ENCODE measurements at regions not wholly inside any gene's neighbourhood (a gene's known extent, or its start where the extent isn't known, plus 50 kb on each side); places are given as distances from the start of the nearest gene placed in this dataset.

- no peak for DNase-seq (ENCODE audit: low read depth)
Observed at GRCh38 chr11:112539741-112540140, 279.1 kb upstream of the PLET1 start.

DNA sequence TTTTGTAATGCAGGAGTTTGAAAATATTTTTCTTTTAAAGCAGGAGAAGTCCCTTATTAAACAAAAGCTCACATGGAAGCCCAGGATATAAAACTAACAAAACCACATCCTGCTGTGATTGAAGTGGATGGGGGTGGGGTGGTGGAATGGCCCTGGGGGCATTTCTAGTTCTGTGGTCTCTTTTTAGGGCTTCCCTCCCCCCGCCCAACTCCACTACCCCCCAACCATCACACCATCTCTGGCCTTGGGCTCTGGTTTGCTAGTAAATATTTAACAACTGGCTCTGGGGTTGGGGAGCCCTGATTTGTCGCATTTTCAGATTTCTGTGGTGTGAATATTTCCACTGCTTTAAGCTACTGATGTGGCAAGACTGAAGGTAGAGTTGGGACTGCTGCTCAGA lies 279.6 kb upstream of the PLET1 start:
- no peak for DNase-seq (ENCODE audit: low read depth)

- DNase-seq (ENCODE audit: low read depth) = no peak
Observed at GRCh38 chr11:112541140-112542046, 280.7 kb upstream of the PLET1 start.

DNA sequence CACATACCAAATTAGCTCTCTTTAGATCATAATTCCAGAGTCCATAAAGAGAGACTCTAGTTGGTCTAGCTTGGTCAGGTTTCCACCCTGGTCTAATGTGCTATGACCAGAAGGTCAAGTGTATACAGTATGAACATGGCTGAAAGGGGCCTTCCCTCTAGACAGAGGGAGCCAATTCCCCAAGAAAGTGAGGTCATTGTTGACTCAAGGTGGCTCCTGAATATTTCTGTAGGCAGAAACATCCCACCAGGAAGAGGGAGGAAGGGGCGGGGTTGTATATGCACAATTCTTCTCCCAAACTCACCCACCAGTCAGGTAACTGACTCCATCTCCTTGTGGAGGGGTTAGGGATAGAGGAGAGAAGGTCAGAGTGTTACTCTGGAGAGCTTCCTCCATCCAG lies 281.8 kb upstream of the PLET1 start:
- DNase-seq (ENCODE audit: low read depth) = no peak

GRCh38 chr11:112543390-112543789 lies 282.7 kb upstream of the PLET1 start:
- no peak for DNase-seq (ENCODE audit: low read depth)

- no peak for DNase-seq (ENCODE audit: low read depth)
Observed at GRCh38 chr11:112548641-112549040, 288.0 kb upstream of the PLET1 start.

DNA sequence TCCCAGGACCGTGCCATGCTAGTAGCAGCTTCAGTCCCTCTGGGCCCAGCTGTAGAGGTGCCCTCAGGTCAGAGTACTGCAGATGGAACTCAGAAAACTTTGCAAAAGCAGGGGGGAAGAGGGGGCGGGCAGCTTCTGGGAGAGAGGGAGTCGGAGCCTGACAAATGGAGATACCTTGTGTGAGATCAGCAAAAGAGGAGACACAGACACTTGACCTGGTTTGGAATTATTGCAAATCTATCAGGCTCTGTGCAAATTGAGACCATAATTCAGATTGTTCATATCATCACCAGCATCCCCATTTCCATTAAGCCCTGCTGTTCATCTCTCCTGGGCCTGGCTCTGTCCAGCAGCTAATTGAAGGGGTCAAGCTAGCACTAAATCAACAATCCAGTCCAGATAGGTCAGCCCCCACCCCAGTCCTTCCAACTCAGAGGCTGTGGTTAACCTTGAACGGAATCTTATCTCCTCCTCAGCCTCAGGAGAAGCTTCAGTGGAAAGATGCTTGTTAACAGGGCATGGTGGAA lies 292.6 kb upstream of the PLET1 start:
- DNase-seq (ENCODE audit: low read depth) = no peak

DNA sequence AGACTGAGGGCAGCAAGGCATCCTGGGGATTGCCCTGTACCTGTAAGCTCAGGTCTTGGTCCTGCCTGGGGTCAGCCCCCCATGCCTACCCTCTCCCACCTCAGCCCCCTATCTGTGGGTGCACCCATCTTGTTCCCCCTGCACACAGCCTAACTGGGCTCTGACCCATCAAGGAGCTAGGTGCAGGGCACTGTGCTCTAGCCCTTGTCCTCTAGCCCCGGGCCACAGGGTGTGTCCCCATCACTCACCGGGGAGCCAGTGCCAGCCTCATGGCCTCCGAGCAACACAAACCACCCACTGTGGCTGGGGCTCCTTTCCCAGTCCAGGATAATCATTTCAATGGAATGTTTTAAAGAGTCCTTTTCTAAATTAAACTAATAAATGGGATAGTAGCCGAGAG lies 293.9 kb upstream of the PLET1 start:
- no peak for DNase-seq (ENCODE audit: low read depth)

DNA sequence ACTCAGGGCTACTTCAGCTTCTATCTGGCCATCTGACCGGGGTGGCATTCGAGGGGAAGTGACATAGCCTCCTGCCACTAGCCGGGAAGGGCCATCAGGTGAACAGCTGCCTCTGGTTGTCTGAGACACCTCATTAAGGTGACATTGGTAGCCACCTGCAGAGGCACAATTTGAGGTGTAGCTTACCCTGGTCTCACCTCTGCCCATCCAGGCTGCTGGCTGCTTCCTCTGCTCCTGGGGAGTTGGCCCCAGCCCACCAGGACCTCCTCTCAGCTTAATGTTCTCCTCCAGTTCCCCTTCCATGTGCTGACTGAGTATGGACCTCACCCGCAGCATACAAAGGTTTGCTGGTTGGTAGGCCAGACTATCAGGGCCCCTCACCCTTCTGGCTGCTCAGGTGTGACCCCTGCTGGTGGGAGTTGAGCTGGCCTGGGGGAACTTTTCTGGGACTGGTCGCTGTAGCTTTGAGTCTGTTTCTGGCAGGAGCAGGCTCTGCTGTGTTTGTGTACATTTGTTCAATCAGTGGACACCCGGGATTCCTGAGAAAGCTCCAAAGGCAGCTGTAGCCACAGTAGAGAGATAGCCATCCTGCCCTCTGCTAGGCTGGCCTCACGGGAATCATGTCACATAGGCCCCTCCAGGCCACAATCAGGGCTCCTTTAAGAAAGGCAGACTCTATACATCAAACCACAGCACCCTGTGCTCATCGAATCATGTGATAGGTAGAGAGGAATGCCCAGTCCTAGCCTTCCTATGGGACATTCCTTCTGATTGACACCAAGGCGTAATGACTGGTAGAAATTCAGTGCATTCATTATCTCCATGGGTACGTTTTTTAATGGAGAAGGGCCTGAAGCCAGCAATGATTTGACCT lies 295.1 kb upstream of the PLET1 start:
- peak; percentile 7 for DNase-seq (ENCODE audit: low read depth)

GRCh38 chr11:112558691-112559090 lies 298.0 kb upstream of the PLET1 start:
- DNase-seq (ENCODE audit: low read depth) = no peak

GRCh38 chr11:112563808-112564207 lies 303.1 kb upstream of the PLET1 start:
- DNase-seq (ENCODE audit: low read depth) = no peak

- peak; percentile 10 for DNase-seq (ENCODE audit: low read depth)
Observed at GRCh38 chr11:112564228-112564955, 303.7 kb upstream of the PLET1 start.

DNA sequence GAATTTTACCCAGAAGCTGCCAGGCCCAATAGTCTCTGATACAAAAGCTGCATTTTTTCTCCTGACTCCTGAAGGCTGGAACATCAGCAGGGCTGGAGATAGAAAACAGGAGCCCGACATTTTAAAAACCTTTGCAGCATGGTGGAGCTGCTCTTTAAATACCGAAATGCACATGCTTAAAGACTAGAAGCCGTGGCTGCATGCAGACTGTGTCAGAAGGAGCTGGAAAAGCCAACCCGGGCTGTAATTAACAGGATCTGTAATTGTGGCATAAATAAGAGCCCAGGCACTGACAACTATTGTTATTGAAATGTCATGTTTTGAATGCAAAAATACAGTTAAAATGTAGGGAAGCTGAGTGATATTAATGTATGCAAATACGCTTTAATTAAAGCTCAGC lies 304.9 kb upstream of the PLET1 start:
- no peak for DNase-seq (ENCODE audit: low read depth)

DNA sequence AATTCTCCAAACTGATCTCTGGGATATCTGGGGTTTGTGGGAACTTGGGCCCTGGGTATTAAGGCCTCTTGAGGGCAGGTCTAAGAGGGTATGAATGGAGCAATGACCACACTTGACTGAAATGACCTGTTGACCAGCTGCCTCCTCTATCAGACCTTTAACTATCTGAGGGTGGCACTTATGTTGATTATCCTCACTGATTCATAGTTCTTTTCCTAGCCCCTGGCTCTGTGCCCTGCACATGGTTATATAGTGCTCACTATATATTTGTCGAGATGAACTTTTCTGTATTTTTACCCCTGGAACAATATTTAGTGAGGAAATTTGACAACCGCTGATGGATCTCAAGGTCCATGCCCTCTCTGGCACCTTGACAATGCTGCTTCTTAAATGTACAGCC lies 305.5 kb upstream of the PLET1 start:
- DNase-seq (ENCODE audit: low read depth) = no peak

DNA sequence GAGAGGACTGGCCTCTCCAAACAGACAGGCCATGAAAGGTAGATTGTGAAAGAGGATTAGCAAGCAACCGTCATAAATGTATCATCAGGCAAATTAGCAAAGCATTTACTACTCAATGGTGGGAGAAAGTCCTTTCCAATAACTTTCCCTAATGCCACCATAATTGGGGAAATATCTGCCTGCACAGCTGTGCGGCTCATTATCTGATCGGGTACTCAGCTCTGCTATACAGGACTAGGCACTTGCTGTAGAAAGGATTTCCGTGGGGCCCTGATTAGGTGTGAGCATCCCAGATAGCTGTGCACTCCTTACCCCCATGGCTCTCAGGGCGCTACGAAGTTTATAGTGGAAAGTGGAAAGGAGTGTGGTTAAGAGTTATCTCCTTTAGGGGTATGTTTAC lies 309.7 kb upstream of the PLET1 start:
- no peak for DNase-seq (ENCODE audit: low read depth)

GRCh38 chr11:112579282-112579681 lies 318.6 kb upstream of the PLET1 start:
- no peak for DNase-seq (ENCODE audit: low read depth)

- no peak for DNase-seq (ENCODE audit: low read depth)
Observed at GRCh38 chr11:112580864-112581263, 320.2 kb upstream of the PLET1 start.

GRCh38 chr11:112581747-112582146 lies 321.1 kb upstream of the PLET1 start:
- no peak for DNase-seq (ENCODE audit: low read depth)

GRCh38 chr11:112582366-112582765 lies 321.7 kb upstream of the PLET1 start:
- no peak for DNase-seq (ENCODE audit: low read depth)

DNA sequence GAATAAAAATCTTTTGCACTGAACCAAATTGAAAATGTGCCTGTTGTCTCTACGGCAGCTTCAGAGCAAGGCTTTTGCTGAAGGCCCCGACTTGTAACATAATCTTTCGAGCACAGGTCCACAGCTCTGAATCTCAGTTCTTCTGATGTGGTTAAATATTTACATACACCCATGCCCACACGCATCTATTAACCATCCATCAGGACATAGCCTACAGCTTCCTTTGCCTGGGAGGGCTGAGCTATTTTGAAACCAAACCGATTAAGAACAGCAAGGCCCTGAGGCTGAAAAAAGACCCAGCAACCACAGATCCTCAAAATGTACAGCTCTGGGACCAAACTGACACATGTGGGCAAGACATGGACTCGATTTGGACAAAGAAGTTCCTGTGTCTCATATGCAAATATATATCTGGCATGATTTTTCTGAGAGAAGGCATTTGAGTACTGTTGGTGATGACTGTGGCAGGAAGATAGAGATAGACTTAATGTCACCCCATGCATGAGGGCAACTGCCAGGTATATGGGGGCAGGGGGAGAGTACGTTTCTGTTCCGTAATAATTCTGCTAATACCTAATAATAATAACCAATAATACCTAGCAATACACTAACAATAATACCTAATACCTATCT lies 322.7 kb upstream of the PLET1 start:
- DNase-seq (ENCODE audit: low read depth) = no peak

DNA sequence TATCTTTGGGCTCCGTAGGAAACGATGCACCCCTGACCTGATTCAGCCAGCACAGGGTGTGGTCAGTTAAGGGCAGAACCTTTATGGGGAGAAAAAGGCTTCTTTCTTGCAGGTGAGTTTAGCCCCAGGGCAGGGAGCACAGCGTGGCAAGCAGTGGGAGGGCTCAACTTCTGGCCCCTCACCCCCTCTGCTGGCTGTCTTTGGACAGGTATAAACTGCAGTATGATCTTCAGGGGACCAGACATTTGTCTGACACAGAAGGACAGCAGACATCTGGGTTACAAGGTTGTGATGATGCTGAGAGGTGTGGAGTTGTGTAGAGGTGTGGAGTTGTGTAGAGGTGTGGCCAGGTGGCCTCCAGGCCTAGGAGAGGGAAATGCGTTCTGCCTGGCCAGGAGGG lies 324.0 kb upstream of the PLET1 start:
- DNase-seq (ENCODE audit: low read depth) = no peak

DNA sequence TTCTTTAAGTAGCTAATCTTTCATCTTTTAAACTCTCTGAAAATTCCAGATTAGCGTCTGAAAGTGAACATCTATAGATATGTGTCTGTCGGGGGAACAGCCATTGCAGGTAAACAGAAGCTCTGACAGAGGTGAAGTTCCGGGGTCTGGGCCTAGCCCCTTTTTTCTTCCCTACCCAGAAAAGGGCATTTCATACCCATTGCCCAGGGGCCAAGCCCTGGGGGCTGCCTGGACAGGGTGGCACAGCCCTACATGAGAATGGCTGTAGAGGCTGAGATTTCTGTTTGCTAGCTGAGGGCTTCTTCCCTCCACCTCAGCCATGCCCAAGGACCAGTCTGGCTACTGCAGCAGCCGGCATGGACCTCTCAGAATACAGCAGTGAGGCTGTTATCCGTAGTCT lies 327.0 kb upstream of the PLET1 start:
- no peak for DNase-seq (ENCODE audit: low read depth)

Measured in GM04504 (cell line).